Neural crest cell (in vitro differentiated cells): ENCODE measurements at regions not wholly inside any gene's neighbourhood (a gene's known extent, or its start where the extent isn't known, plus 50 kb on each side); places are given as distances from the start of the nearest gene placed in this dataset.

ENCODE experiments used
- DNase-seq: peaks from one replicate; pipeline ENCODE4 v3.0.0; 2021; ENCODE audit warnings: low read depth, mixed read lengths, low spot score
- H3K27ac Mint-ChIP-seq: one replicate; pipeline ENCODE4 v1.8.0; 2021; ENCODE audit warnings: mild to moderate bottlenecking, mixed read lengths; ENCODE audit not compliant: unreplicated experiment
- H3K27me3 Mint-ChIP-seq: 2 replicates; pipeline ENCODE4 v1.8.0; 2021; ENCODE audit warnings: low read depth, mild to moderate bottlenecking, mixed read lengths
- H3K36me3 Mint-ChIP-seq: 2 replicates; pipeline ENCODE4 v1.8.0; 2021; ENCODE audit warnings: low read depth, mild to moderate bottlenecking, mixed read lengths
- H3K4me1 Mint-ChIP-seq: 2 replicates; pipeline ENCODE4 v1.8.0; 2021; ENCODE audit warnings: mixed read lengths
- H3K4me3 Mint-ChIP-seq: one replicate; pipeline ENCODE4 v1.8.0; 2021; ENCODE audit warnings: mild to moderate bottlenecking, mixed read lengths
- H3K9me3 Mint-ChIP-seq: 2 replicates; pipeline ENCODE4 v1.8.0; 2021; ENCODE audit warnings: mixed read lengths
- CTCF ChIP-seq: fragments of 200-600 bp; sonication (generic); conservative IDR thresholded peaks from 2 replicates; pipeline ENCODE4 v1.5.0; 2021; ENCODE audit warnings: antibody characterized with exemption, mild to moderate bottlenecking

- H3K27ac Mint-ChIP-seq: no peak overlapping the region
- H3K27me3 Mint-ChIP-seq: no peaks in the 10 kb centered on the region
- DNase-seq: no peak
- H3K4me1 Mint-ChIP-seq: no peaks in the 10 kb centered on the region
- H3K4me3 Mint-ChIP-seq: no peak overlapping the region
- peaks cover 8% of the 10 kb centered on the region for H3K9me3 Mint-ChIP-seq
- no peak for TF ChIP-seq CTCF
- peaks cover 4% of the 10 kb centered on the region for H3K36me3 Mint-ChIP-seq
Observed at GRCh38 chr7:96621932-96622331, 87.7 kb downstream of the SEM1 start.

- no peak for DNase-seq
- H3K36me3 Mint-ChIP-seq: no peaks in the 10 kb centered on the region
- H3K4me3 Mint-ChIP-seq: no peak overlapping the region
- no peaks in the 10 kb centered on the region for H3K4me1 Mint-ChIP-seq
- no peaks in the 10 kb centered on the region for H3K27me3 Mint-ChIP-seq
- TF ChIP-seq CTCF: no peak
- H3K9me3 Mint-ChIP-seq: peaks cover 6% of the 10 kb centered on the region
- H3K27ac Mint-ChIP-seq: no peak overlapping the region
Observed at GRCh38 chr7:96614154-96614867, 95.3 kb downstream of the SEM1 start.

- H3K4me3 Mint-ChIP-seq: no peak overlapping the region
- no peak for TF ChIP-seq CTCF
Observed at GRCh38 chr7:96612034-96612433, 97.6 kb downstream of the SEM1 start.

GRCh38 chr7:96605045-96605716 lies 104.5 kb downstream of the SEM1 start:
- no peak for TF ChIP-seq CTCF

More at GRCh38 chr7:96612034-96612433, 97.6 kb downstream of the SEM1 start:
- H3K9me3 Mint-ChIP-seq: peaks cover 3% of the 10 kb centered on the region
- no peak for DNase-seq
- no peaks in the 10 kb centered on the region for H3K27me3 Mint-ChIP-seq
- no peaks in the 10 kb centered on the region for H3K36me3 Mint-ChIP-seq
- H3K27ac Mint-ChIP-seq: no peak overlapping the region
- no peaks in the 10 kb centered on the region for H3K4me1 Mint-ChIP-seq

GRCh38 chr7:96599288-96599936 lies 110.2 kb downstream of the SEM1 start:
- Mint-ChIP-seq H3K27ac (no peak overlapping the region), H3K9me3 (peaks cover 4% of the 10 kb centered on the region), H3K4me1 (peaks cover 43% of the 10 kb centered on the region), H3K4me3 (no peak overlapping the region), H3K36me3 (no peaks in the 10 kb centered on the region), H3K27me3 (no peaks in the 10 kb centered on the region)
- DNase-seq: no peak
- TF ChIP-seq CTCF: no peak

More at GRCh38 chr7:96605045-96605716, 104.5 kb downstream of the SEM1 start:
- no peak overlapping the region for H3K27ac Mint-ChIP-seq
- H3K4me3 Mint-ChIP-seq: no peak overlapping the region
- DNase-seq: no peak
- peaks cover under 1% of the 10 kb centered on the region for H3K4me1 Mint-ChIP-seq
- peaks cover 3% of the 10 kb centered on the region for H3K9me3 Mint-ChIP-seq
- no peaks in the 10 kb centered on the region for H3K27me3 Mint-ChIP-seq
- H3K36me3 Mint-ChIP-seq: no peaks in the 10 kb centered on the region
